ENCODE measurements at regions not wholly inside any gene's neighbourhood (a gene's known extent, or its start where the extent isn't known, plus 50 kb on each side); places are given as distances from the start of the nearest gene placed in this dataset.

GRCh38 chr6:86724695-86725094 lies 212.6 kb upstream of the HTR1E start:
- DNase-seq, result no peak
- H3K27ac Mint-ChIP-seq, result no peak overlapping the region
- H3K36me3 Mint-ChIP-seq, result no peaks in the 10 kb centered on the region
- Histone ChIP-seq H3K4me3 (ENCODE audit: low read length) (no peak overlapping the region), H3K27ac (ENCODE audit: low read depth, low read length) (no peak overlapping the region), H3K4me1 (ENCODE audit: control insufficient read depth in 2 of 2, insufficient read depth in 2 of 2, low read length in 2 of 2) (no peaks in the 10 kb centered on the region), H3K36me3 (ENCODE audit: control insufficient read depth in 2 of 3, insufficient read depth in 3 of 3, low read length in 3 of 3) (no peaks in the 10 kb centered on the region), H3K9me3 (ENCODE audit: control insufficient read depth in 2 of 3, low read length in 3 of 3) (no peaks in the 10 kb centered on the region), H3K27me3 (ENCODE audit: control insufficient read depth in 2 of 2, insufficient read depth in 2 of 2, low read length in 2 of 2) (no peaks in the 10 kb centered on the region)
- no peak for ATAC-seq
- CTCF ChIA-PET, result no interaction called here
- no peak overlapping the region for H3K4me3 Mint-ChIP-seq
- H3K27me3 Mint-ChIP-seq, result no peaks in the 10 kb centered on the region
- intact Hi-C loops (cut with micrococcal nuclease), result no loop called here
- POLR2A ChIA-PET, result no interaction called here
- peaks cover 1 to 15% (median 4%) of the 10 kb centered on the region in 11 donors for H3K9me3 Mint-ChIP-seq
- no peaks in the 10 kb centered on the region for H3K4me1 Mint-ChIP-seq

GRCh38 chr6:86723729-86724128 lies 213.6 kb upstream of the HTR1E start:
- ChIA-PET POLR2A (no interaction called here), CTCF (no interaction called here)
- Mint-ChIP-seq H3K9me3 (peaks cover 1 to 14% (median 5%) of the 10 kb centered on the region in 11 donors), H3K4me1 (no peaks in the 10 kb centered on the region), H3K27me3 (no peaks in the 10 kb centered on the region), H3K36me3 (no peaks in the 10 kb centered on the region), H3K27ac (no peak overlapping the region), H3K4me3 (no peak overlapping the region)
- Histone ChIP-seq H3K4me3 (ENCODE audit: low read length) (no peak overlapping the region), H3K27me3 (ENCODE audit: control insufficient read depth in 2 of 2, insufficient read depth in 2 of 2, low read length in 2 of 2) (no peaks in the 10 kb centered on the region), H3K27ac (ENCODE audit: low read depth, low read length) (no peak overlapping the region), H3K4me1 (ENCODE audit: control insufficient read depth in 2 of 2, insufficient read depth in 2 of 2, low read length in 2 of 2) (no peaks in the 10 kb centered on the region), H3K9me3 (ENCODE audit: control insufficient read depth in 2 of 3, low read length in 3 of 3) (no peaks in the 10 kb centered on the region), H3K36me3 (ENCODE audit: control insufficient read depth in 2 of 3, insufficient read depth in 3 of 3, low read length in 3 of 3) (no peaks in the 10 kb centered on the region)
- intact Hi-C loops (cut with micrococcal nuclease), result no loop called here
- no peak for ATAC-seq
- no peak for DNase-seq

GRCh38 chr6:86723151-86723550 lies 214.2 kb upstream of the HTR1E start:
- H3K27me3 ChIP-seq (ENCODE audit: control insufficient read depth in 2 of 2, insufficient read depth in 2 of 2, low read length in 2 of 2), result no peaks in the 10 kb centered on the region
- Mint-ChIP-seq H3K27me3 (no peaks in the 10 kb centered on the region), H3K27ac (no peak overlapping the region), H3K4me1 (no peaks in the 10 kb centered on the region), H3K4me3 (no peak overlapping the region), H3K36me3 (no peaks in the 10 kb centered on the region), H3K9me3 (peaks cover 0 to 14% (median 5%) of the 10 kb centered on the region in 11 donors)
- H3K4me3 ChIP-seq (ENCODE audit: low read length), result no peak overlapping the region
- ChIA-PET CTCF (no interaction called here), POLR2A (no interaction called here)
- H3K36me3 ChIP-seq (ENCODE audit: control insufficient read depth in 2 of 3, insufficient read depth in 3 of 3, low read length in 3 of 3), result no peaks in the 10 kb centered on the region
- ATAC-seq, result no peak
- H3K4me1 ChIP-seq (ENCODE audit: control insufficient read depth in 2 of 2, insufficient read depth in 2 of 2, low read length in 2 of 2), result no peaks in the 10 kb centered on the region
- intact Hi-C loops (cut with micrococcal nuclease), result no loop called here
- DNase-seq, result no peak
- no peak overlapping the region for H3K27ac ChIP-seq (ENCODE audit: low read depth, low read length)
- no peaks in the 10 kb centered on the region for H3K9me3 ChIP-seq (ENCODE audit: control insufficient read depth in 2 of 3, low read length in 3 of 3)

- no peaks in the 10 kb centered on the region for H3K27me3 ChIP-seq (ENCODE audit: control insufficient read depth in 2 of 2, insufficient read depth in 2 of 2, low read length in 2 of 2)
- Mint-ChIP-seq H3K36me3 (no peaks in the 10 kb centered on the region), H3K4me1 (no peaks in the 10 kb centered on the region), H3K27me3 (no peaks in the 10 kb centered on the region), H3K4me3 (no peak overlapping the region), H3K9me3 (peaks cover 0 to 14% (median 5%) of the 10 kb centered on the region in 11 donors), H3K27ac (no peak overlapping the region)
- no peak overlapping the region for H3K27ac ChIP-seq (ENCODE audit: low read depth, low read length)
- H3K4me3 ChIP-seq (ENCODE audit: low read length), result no peak overlapping the region
- DNase-seq, result no peak
- POLR2A ChIA-PET, result no interaction called here
- H3K4me1 ChIP-seq (ENCODE audit: control insufficient read depth in 2 of 2, insufficient read depth in 2 of 2, low read length in 2 of 2), result no peaks in the 10 kb centered on the region
- no peaks in the 10 kb centered on the region for H3K9me3 ChIP-seq (ENCODE audit: control insufficient read depth in 2 of 3, low read length in 3 of 3)
- no peak for ATAC-seq
- CTCF ChIA-PET, result no interaction called here
- no peaks in the 10 kb centered on the region for H3K36me3 ChIP-seq (ENCODE audit: control insufficient read depth in 2 of 3, insufficient read depth in 3 of 3, low read length in 3 of 3)
- intact Hi-C loops (cut with micrococcal nuclease), result no loop called here
These were observed 215.2 kb upstream of the HTR1E start for GRCh38 chr6:86722131-86722530.

- DNase-seq, result no peak
- H3K27ac Mint-ChIP-seq, result no peak overlapping the region
- POLR2A ChIA-PET, result no interaction called here
- intact Hi-C loops (cut with micrococcal nuclease), result no loop called here
- Histone ChIP-seq H3K27ac (ENCODE audit: low read depth, low read length) (no peak overlapping the region), H3K27me3 (ENCODE audit: control insufficient read depth in 2 of 2, insufficient read depth in 2 of 2, low read length in 2 of 2) (no peaks in the 10 kb centered on the region), H3K9me3 (ENCODE audit: control insufficient read depth in 2 of 3, low read length in 3 of 3) (no peaks in the 10 kb centered on the region), H3K4me1 (ENCODE audit: control insufficient read depth in 2 of 2, insufficient read depth in 2 of 2, low read length in 2 of 2) (no peaks in the 10 kb centered on the region), H3K36me3 (ENCODE audit: control insufficient read depth in 2 of 3, insufficient read depth in 3 of 3, low read length in 3 of 3) (no peaks in the 10 kb centered on the region), H3K4me3 (ENCODE audit: low read length) (no peak overlapping the region)
- H3K27me3 Mint-ChIP-seq, result no peaks in the 10 kb centered on the region
- no peak for ATAC-seq
- H3K4me3 Mint-ChIP-seq, result no peak overlapping the region
- CTCF ChIA-PET, result no interaction called here
- peaks cover 0 to 10% (median 2%) of the 10 kb centered on the region in 11 donors for H3K9me3 Mint-ChIP-seq
- no peaks in the 10 kb centered on the region for H3K4me1 Mint-ChIP-seq
- H3K36me3 Mint-ChIP-seq, result no peaks in the 10 kb centered on the region
These were observed 221.7 kb upstream of the HTR1E start for GRCh38 chr6:86715676-86716075.

GRCh38 chr6:86712039-86712438 lies 225.3 kb upstream of the HTR1E start:
- no peak overlapping the region for H3K4me3 Mint-ChIP-seq
- peaks cover 0 to 13% (median 0%) of the 10 kb centered on the region in 11 donors for H3K9me3 Mint-ChIP-seq
- intact Hi-C loops (cut with micrococcal nuclease), result no loop called here
- CTCF ChIA-PET, result no interaction called here
- Histone ChIP-seq H3K27ac (ENCODE audit: low read depth, low read length) (no peak overlapping the region), H3K27me3 (ENCODE audit: control insufficient read depth in 2 of 2, insufficient read depth in 2 of 2, low read length in 2 of 2) (no peaks in the 10 kb centered on the region), H3K36me3 (ENCODE audit: control insufficient read depth in 2 of 3, insufficient read depth in 3 of 3, low read length in 3 of 3) (no peaks in the 10 kb centered on the region), H3K4me3 (ENCODE audit: low read length) (no peak overlapping the region), H3K4me1 (ENCODE audit: control insufficient read depth in 2 of 2, insufficient read depth in 2 of 2, low read length in 2 of 2) (no peaks in the 10 kb centered on the region), H3K9me3 (ENCODE audit: control insufficient read depth in 2 of 3, low read length in 3 of 3) (no peaks in the 10 kb centered on the region)
- DNase-seq (no peak), ATAC-seq (no peak)
- H3K4me1 Mint-ChIP-seq, result no peaks in the 10 kb centered on the region
- POLR2A ChIA-PET, result no interaction called here
- no peak overlapping the region for H3K27ac Mint-ChIP-seq
- H3K36me3 Mint-ChIP-seq, result no peaks in the 10 kb centered on the region
- no peaks in the 10 kb centered on the region for H3K27me3 Mint-ChIP-seq

- Mint-ChIP-seq H3K27me3 (no peaks in the 10 kb centered on the region), H3K36me3 (no peaks in the 10 kb centered on the region), H3K4me3 (no peak overlapping the region), H3K27ac (no peak overlapping the region), H3K4me1 (no peaks in the 10 kb centered on the region), H3K9me3 (peaks cover 0 to 14% (median 6%) of the 10 kb centered on the region in 11 donors)
- no peak overlapping the region for H3K4me3 ChIP-seq (ENCODE audit: low read length)
- H3K9me3 ChIP-seq (ENCODE audit: control insufficient read depth in 2 of 3, low read length in 3 of 3), result no peaks in the 10 kb centered on the region
- DNase-seq (no peak), ATAC-seq (no peak)
- intact Hi-C loops (cut with micrococcal nuclease), result no loop called here
- no peaks in the 10 kb centered on the region for H3K27me3 ChIP-seq (ENCODE audit: control insufficient read depth in 2 of 2, insufficient read depth in 2 of 2, low read length in 2 of 2)
- H3K36me3 ChIP-seq (ENCODE audit: control insufficient read depth in 2 of 3, insufficient read depth in 3 of 3, low read length in 3 of 3), result no peaks in the 10 kb centered on the region
- no peaks in the 10 kb centered on the region for H3K4me1 ChIP-seq (ENCODE audit: control insufficient read depth in 2 of 2, insufficient read depth in 2 of 2, low read length in 2 of 2)
- no peak overlapping the region for H3K27ac ChIP-seq (ENCODE audit: low read depth, low read length)
- POLR2A ChIA-PET, result no interaction called here
- CTCF ChIA-PET, result no interaction called here
These were observed 229.7 kb upstream of the HTR1E start for GRCh38 chr6:86707545-86708120.
